Breast epithelium (tissue), 4 donors: ENCODE measurements at regions not wholly inside any gene's neighbourhood (a gene's known extent, or its start where the extent isn't known, plus 50 kb on each side); places are given as distances from the start of the nearest gene placed in this dataset.

Source experiments
- DNase-seq, 2 donors: peaks; one replicate each; pipeline ENCODE4 v3.0.0-alpha.2; 2019; ENCODE audit warnings: low spot score in 2 of 2
- H3K27ac ChIP-seq, 2 donors: fragments of 200-600 bp; sonication (generic) in 1 of 2; one replicate each; pipeline ENCODE4 v1.5.1; 2016 to 2019; ENCODE audit warnings: mild to moderate bottlenecking in 1 of 2
- H3K27me3 ChIP-seq, 2 donors: fragments of 200-600 bp; sonication (generic) in 1 of 2; one replicate each; pipeline versions ENCODE4 v1.5.1 to v1.6.0; 2017 to 2019; ENCODE audit warnings: control low read depth in 1 of 2, mild to moderate bottlenecking in 1 of 2
- H3K36me3 ChIP-seq: fragments of 200-600 bp; one replicate; pipeline ENCODE4 v1.5.1; 2019
- H3K4me1 ChIP-seq, 2 donors: fragments of 200-600 bp; sonication (generic); one replicate each; pipeline ENCODE4 v1.5.1; 2016 to 2019; ENCODE audit warnings: control low read depth in 1 of 2
- H3K4me3 ChIP-seq, 3 donors: fragments of 200-600 bp; sonication (generic); 1 replicate in 2 of 3; 2 replicates in 1 of 3; pipeline ENCODE4 v1.5.1; 2016 to 2019; ENCODE audit warnings: mild to moderate bottlenecking in 3 of 3, moderate library complexity in 2 of 3
- H3K9me3 ChIP-seq, 2 donors: fragments of 200-600 bp; sonication (generic) in 1 of 2; one replicate each; pipeline ENCODE4 v1.5.1; 2016 to 2019; ENCODE audit warnings: control low read depth in 1 of 2
- CTCF ChIP-seq, 3 donors: fragments of 450-650 bp; IDR thresholded peaks; one replicate each; pipeline ENCODE4 v1.5.1; 2016 to 2017; ENCODE audit warnings: antibody characterized with exemption in 3 of 3, mild to moderate bottlenecking in 3 of 3, moderate library complexity in 3 of 3
- POLR2A ChIP-seq: fragments of 450-650 bp; IDR thresholded peaks from one replicate; pipeline ENCODE4 v1.6.1; 2016; ENCODE audit warnings: antibody characterized with exemption, mild to moderate bottlenecking, moderate library complexity
- POLR2AphosphoS5 ChIP-seq, 3 donors: sonication (generic); formaldehyde crosslinking; IDR thresholded peaks; one replicate each; pipeline ENCODE4 v1.6.1; 2017; ENCODE audit warnings: antibody characterized with exemption in 3 of 3
- intact Hi-C: fragments of 100-400 bp; cut with DNase I; formaldehyde crosslinking; loops from one replicate; pipeline ENCODE4 v1.15.1; 2023; ENCODE audit warnings: low total_unique reads

- no peak for DNase-seq
- no peak overlapping the region for H3K4me3 ChIP-seq
- intact Hi-C loops, result loop anchor here (5.0 kb wide), 1 partner anchor 742 kb away; no protein-coding TSS in a partner anchor
Measured at GRCh38 chr2:2639251-2640139, 308.4 kb upstream of the MYT1L start.

GRCh38 chr2:2638547-2639220 is 307.6 kb upstream of the MYT1L start:
- no peak for TF ChIP-seq CTCF (IDR thresholded peaks at IDR 0.05)
- TF ChIP-seq POLR2A, result no peak
- TF ChIP-seq POLR2AphosphoS5 (IDR thresholded peaks at IDR 0.05), result no peak
- Histone ChIP-seq H3K4me3 (no peak overlapping the region), H3K27me3 (peaks cover 0 to 38% of the 10 kb centered on the region in 2 donors), H3K9me3 (no peaks in the 10 kb centered on the region), H3K36me3 (no peaks in the 10 kb centered on the region), H3K27ac (no peak overlapping the region), H3K4me1 (no peaks in the 10 kb centered on the region)
- DNase-seq, result no peak
- intact Hi-C loops, result no loop called here

More at GRCh38 chr2:2639251-2640139, 308.4 kb upstream of the MYT1L start:
- Histone ChIP-seq H3K4me1 (no peaks in the 10 kb centered on the region), H3K9me3 (no peaks in the 10 kb centered on the region), H3K36me3 (no peaks in the 10 kb centered on the region), H3K27me3 (peaks cover 0 to 40% of the 10 kb centered on the region in 2 donors), H3K27ac (no peak overlapping the region)
- no peak for TF ChIP-seq POLR2AphosphoS5 (IDR thresholded peaks at IDR 0.05)
- no peak for TF ChIP-seq CTCF (IDR thresholded peaks at IDR 0.05)
- TF ChIP-seq POLR2A, result no peak

- no peaks in the 10 kb centered on the region for H3K9me3 ChIP-seq
- no peaks in the 10 kb centered on the region for H3K36me3 ChIP-seq
- intact Hi-C loops, result no loop called here
- DNase-seq, result no peak
- no peak overlapping the region for H3K27ac ChIP-seq
- TF ChIP-seq POLR2AphosphoS5 (IDR thresholded peaks at IDR 0.05) (no peak), CTCF (IDR thresholded peaks at IDR 0.05) (no peak), POLR2A (no peak)
- H3K4me1 ChIP-seq, result no peaks in the 10 kb centered on the region
- peaks cover 0 to 26% of the 10 kb centered on the region in 2 donors for H3K27me3 ChIP-seq
- H3K4me3 ChIP-seq, result no peak overlapping the region
Measured at GRCh38 chr2:2636813-2637212, 305.7 kb upstream of the MYT1L start.

- no peaks in the 10 kb centered on the region for H3K9me3 ChIP-seq
- H3K27me3 ChIP-seq, result peaks cover 0 to 18% of the 10 kb centered on the region in 2 donors
- no peak overlapping the region for H3K4me3 ChIP-seq
- intact Hi-C loops, result no loop called here
- no peaks in the 10 kb centered on the region for H3K4me1 ChIP-seq
- H3K36me3 ChIP-seq, result no peaks in the 10 kb centered on the region
- TF ChIP-seq CTCF (IDR thresholded peaks at IDR 0.05) (no peak), POLR2AphosphoS5 (IDR thresholded peaks at IDR 0.05) (no peak)
- no peak overlapping the region for H3K27ac ChIP-seq
- DNase-seq, result no peak
Measured at GRCh38 chr2:2635025-2635528, 304.0 kb upstream of the MYT1L start.

- H3K4me1 ChIP-seq, result no peaks in the 10 kb centered on the region
- H3K27ac ChIP-seq, result no peak overlapping the region
- no peaks in the 10 kb centered on the region for H3K9me3 ChIP-seq
- no peak for DNase-seq
- H3K4me3 ChIP-seq, result no peak overlapping the region
- no peaks in the 10 kb centered on the region for H3K27me3 ChIP-seq
- no peak for TF ChIP-seq CTCF (IDR thresholded peaks at IDR 0.05)
- TF ChIP-seq POLR2AphosphoS5 (IDR thresholded peaks at IDR 0.05), result no peak
- no peak for TF ChIP-seq POLR2A
- no peaks in the 10 kb centered on the region for H3K36me3 ChIP-seq
- intact Hi-C loops, result no loop called here
Measured at GRCh38 chr2:2633017-2633416, 301.9 kb upstream of the MYT1L start.
